Liver (tissue), 3 donors: ENCODE measurements at regions not wholly inside any gene's neighbourhood (a gene's known extent, or its start where the extent isn't known, plus 50 kb on each side); places are given as distances from the start of the nearest gene placed in this dataset.

Experiments used
- EGR1 ChIP-seq, 2 donors: IDR thresholded peaks; 2 replicates each; pipeline ENCODE4 v1.6.1; 2016 to 2018; ENCODE audit warnings: antibody characterized with exemption in 2 of 2, low read depth in 2 of 2
- JUND ChIP-seq, 2 donors: IDR thresholded peaks; 2 replicates each; pipeline ENCODE4 v1.6.1; 2016; ENCODE audit warnings: antibody characterized with exemption in 2 of 2
- RAD21 ChIP-seq, 2 donors: IDR thresholded peaks; 2 replicates each; pipeline ENCODE4 v1.6.1; 2016; ENCODE audit warnings: antibody characterized with exemption in 2 of 2, mild to moderate bottlenecking in 2 of 2
- TAF1 ChIP-seq: conservative IDR thresholded peaks from 2 replicates; pipeline ENCODE4 v1.6.1; 2016; ENCODE audit warnings: antibody characterized with exemption, mild to moderate bottlenecking
- YY1 ChIP-seq: IDR thresholded peaks from 2 replicates; pipeline ENCODE4 v1.6.1; 2016; ENCODE audit warnings: antibody characterized with exemption, mild to moderate bottlenecking
- ZBTB33 ChIP-seq: IDR thresholded peaks from 2 replicates; pipeline ENCODE4 v1.6.1; 2016; ENCODE audit warnings: antibody characterized with exemption
- TF ChIP-seq, protein P1 (sequence below): fragments of 150-350 bp; IDR thresholded peaks from 2 replicates; pipeline ENCODE4 v1.5.1; 2017; ENCODE audit warnings: improper control_type of control experiment, low read depth, low read length; ENCODE audit not compliant: missing input control
- TF ChIP-seq, protein P2 (sequence below): IDR thresholded peaks from 2 replicates; pipeline ENCODE4 v1.6.1; 2016; ENCODE audit warnings: antibody characterized with exemption, mild to moderate bottlenecking
- donor health status: healthy.
- donor health status: healthy.

- TF ChIP-seq, protein P1, sequence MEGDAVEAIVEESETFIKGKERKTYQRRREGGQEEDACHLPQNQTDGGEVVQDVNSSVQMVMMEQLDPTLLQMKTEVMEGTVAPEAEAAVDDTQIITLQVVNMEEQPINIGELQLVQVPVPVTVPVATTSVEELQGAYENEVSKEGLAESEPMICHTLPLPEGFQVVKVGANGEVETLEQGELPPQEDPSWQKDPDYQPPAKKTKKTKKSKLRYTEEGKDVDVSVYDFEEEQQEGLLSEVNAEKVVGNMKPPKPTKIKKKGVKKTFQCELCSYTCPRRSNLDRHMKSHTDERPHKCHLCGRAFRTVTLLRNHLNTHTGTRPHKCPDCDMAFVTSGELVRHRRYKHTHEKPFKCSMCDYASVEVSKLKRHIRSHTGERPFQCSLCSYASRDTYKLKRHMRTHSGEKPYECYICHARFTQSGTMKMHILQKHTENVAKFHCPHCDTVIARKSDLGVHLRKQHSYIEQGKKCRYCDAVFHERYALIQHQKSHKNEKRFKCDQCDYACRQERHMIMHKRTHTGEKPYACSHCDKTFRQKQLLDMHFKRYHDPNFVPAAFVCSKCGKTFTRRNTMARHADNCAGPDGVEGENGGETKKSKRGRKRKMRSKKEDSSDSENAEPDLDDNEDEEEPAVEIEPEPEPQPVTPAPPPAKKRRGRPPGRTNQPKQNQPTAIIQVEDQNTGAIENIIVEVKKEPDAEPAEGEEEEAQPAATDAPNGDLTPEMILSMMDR = no peak
- TF ChIP-seq, protein P2, sequence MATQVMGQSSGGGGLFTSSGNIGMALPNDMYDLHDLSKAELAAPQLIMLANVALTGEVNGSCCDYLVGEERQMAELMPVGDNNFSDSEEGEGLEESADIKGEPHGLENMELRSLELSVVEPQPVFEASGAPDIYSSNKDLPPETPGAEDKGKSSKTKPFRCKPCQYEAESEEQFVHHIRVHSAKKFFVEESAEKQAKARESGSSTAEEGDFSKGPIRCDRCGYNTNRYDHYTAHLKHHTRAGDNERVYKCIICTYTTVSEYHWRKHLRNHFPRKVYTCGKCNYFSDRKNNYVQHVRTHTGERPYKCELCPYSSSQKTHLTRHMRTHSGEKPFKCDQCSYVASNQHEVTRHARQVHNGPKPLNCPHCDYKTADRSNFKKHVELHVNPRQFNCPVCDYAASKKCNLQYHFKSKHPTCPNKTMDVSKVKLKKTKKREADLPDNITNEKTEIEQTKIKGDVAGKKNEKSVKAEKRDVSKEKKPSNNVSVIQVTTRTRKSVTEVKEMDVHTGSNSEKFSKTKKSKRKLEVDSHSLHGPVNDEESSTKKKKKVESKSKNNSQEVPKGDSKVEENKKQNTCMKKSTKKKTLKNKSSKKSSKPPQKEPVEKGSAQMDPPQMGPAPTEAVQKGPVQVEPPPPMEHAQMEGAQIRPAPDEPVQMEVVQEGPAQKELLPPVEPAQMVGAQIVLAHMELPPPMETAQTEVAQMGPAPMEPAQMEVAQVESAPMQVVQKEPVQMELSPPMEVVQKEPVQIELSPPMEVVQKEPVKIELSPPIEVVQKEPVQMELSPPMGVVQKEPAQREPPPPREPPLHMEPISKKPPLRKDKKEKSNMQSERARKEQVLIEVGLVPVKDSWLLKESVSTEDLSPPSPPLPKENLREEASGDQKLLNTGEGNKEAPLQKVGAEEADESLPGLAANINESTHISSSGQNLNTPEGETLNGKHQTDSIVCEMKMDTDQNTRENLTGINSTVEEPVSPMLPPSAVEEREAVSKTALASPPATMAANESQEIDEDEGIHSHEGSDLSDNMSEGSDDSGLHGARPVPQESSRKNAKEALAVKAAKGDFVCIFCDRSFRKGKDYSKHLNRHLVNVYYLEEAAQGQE = no peak
- no peak for TF ChIP-seq TAF1
- no peak for TF ChIP-seq JUND (IDR thresholded peaks at IDR 0.05)
- no peak for TF ChIP-seq YY1
- no peak for TF ChIP-seq EGR1 (IDR thresholded peaks at IDR 0.05; ENCODE audit: low read depth in 2 of 2)
- TF ChIP-seq RAD21 (IDR thresholded peaks at IDR 0.05) = no peak
- TF ChIP-seq ZBTB33 = no peak
These were observed 494.7 kb downstream of the CCSER2 start for GRCh38 chr10:84822931-84823630.
